Upper lobe of left lung (tissue), 4 donors: ENCODE measurements at regions not wholly inside any gene's neighbourhood (a gene's known extent, or its start where the extent isn't known, plus 50 kb on each side); places are given as distances from the start of the nearest gene placed in this dataset.

Source experiments
- CTCF ChIP-seq, 6 experiments: fragments of 450-650 bp in 4 of 6; fragments of 200-600 bp in 2 of 6; sonication (generic) in 2 of 6; IDR thresholded peaks; one replicate each; pipeline ENCODE4 v1.5.1; 2016 to 2019; ENCODE audit warnings: antibody characterized with exemption in 6 of 6
- EP300 ChIP-seq, 4 donors: sonication (generic); formaldehyde crosslinking; IDR thresholded peaks; one replicate each; pipeline ENCODE4 v1.5.1; 2017; ENCODE audit warnings: antibody characterized with exemption in 4 of 4, control low read depth in 2 of 4

- TF ChIP-seq CTCF (IDR thresholded peaks at IDR 0.05) (no peak), EP300 (IDR thresholded peaks at IDR 0.05) (no peak)
Observed at GRCh38 chr3:150278195-150278594, 129.9 kb upstream of the TSC22D2 start.
